ENCODE measurements at regions not wholly inside any gene's neighbourhood (a gene's known extent, or its start where the extent isn't known, plus 50 kb on each side); places are given as distances from the start of the nearest gene placed in this dataset.
A peak's percentile ranks its signal among the peaks of the same experiment; 100 is the strongest.

- 35% methylated on average over 3 of the region's 3 CpGs for WGBS
These were observed 92.3 kb upstream of the ZC3H12C start for GRCh38 chr11:110000850-110001249.

GRCh38 chr11:110003426-110003825, 89.8 kb upstream of the ZC3H12C start:
- Histone ChIP-seq H3K9me3 (no peaks in the 10 kb centered on the region), H3K36me3 (no peaks in the 10 kb centered on the region), H3K27me3 (no peaks in the 10 kb centered on the region), H3K27ac (replicated peaks in 1 of 4) (no peak overlapping the region), H3K4me3 (no peak overlapping the region), H3K4me1 (peaks cover 0 to 36% (median 31%) of the 10 kb centered on the region in 4 donors)
- DNase-seq (ENCODE audit: extremely low spot score) = no peak
- no peak for TF ChIP-seq CTCF (IDR thresholded peaks at IDR 0.05)
- no peak for TF ChIP-seq EP300 (IDR thresholded peaks at IDR 0.05)
- no peak for TF ChIP-seq POLR2AphosphoS5 (IDR thresholded peaks at IDR 0.05)
- no peak for TF ChIP-seq POLR2A (IDR thresholded peaks at IDR 0.05; ENCODE audit: low read depth)
- intact Hi-C loops (cut with DNase I) = no loop called here
- WGBS = 100% methylated on average over 3 of the region's 3 CpGs

More at GRCh38 chr11:110000850-110001249, 92.3 kb upstream of the ZC3H12C start:
- intact Hi-C loops (cut with DNase I) = no loop called here
- H3K36me3 ChIP-seq = no peaks in the 10 kb centered on the region
- no peak overlapping the region for H3K4me3 ChIP-seq
- H3K9me3 ChIP-seq = no peaks in the 10 kb centered on the region
- DNase-seq (ENCODE audit: extremely low spot score) = no peak
- H3K27ac ChIP-seq (replicated peaks in 1 of 4) = peak overlapping the region; percentile 58 to 79 (median 72)
- H3K4me1 ChIP-seq = peaks cover 0 to 40% (median 35%) of the 10 kb centered on the region in 4 donors
- no peaks in the 10 kb centered on the region for H3K27me3 ChIP-seq
- TF ChIP-seq POLR2A (IDR thresholded peaks at IDR 0.05; ENCODE audit: low read depth) (no peak), POLR2AphosphoS5 (IDR thresholded peaks at IDR 0.05) (no peak), EP300 (IDR thresholded peaks at IDR 0.05) (no peak), CTCF (IDR thresholded peaks at IDR 0.05) (no peak)

GRCh38 chr11:110011595-110011994, 81.6 kb upstream of the ZC3H12C start:
- Histone ChIP-seq H3K9me3 (peaks cover 0 to 13% (median 7%) of the 10 kb centered on the region in 4 donors), H3K4me1 (no peaks in the 10 kb centered on the region), H3K4me3 (no peak overlapping the region), H3K36me3 (no peaks in the 10 kb centered on the region), H3K27me3 (no peaks in the 10 kb centered on the region), H3K27ac (replicated peaks in 1 of 4) (no peak overlapping the region)
- DNase-seq (ENCODE audit: extremely low spot score) = no peak
- intact Hi-C loops (cut with DNase I) = no loop called here
- TF ChIP-seq POLR2A (IDR thresholded peaks at IDR 0.05; ENCODE audit: low read depth) = no peak
- TF ChIP-seq POLR2AphosphoS5 (IDR thresholded peaks at IDR 0.05) = no peak
- TF ChIP-seq CTCF (IDR thresholded peaks at IDR 0.05) = no peak
- TF ChIP-seq EP300 (IDR thresholded peaks at IDR 0.05) = no peak
- WGBS = 90% methylated on average over 1 of the region's 1 CpG

GRCh38 chr11:110015695-110016094, 77.5 kb upstream of the ZC3H12C start:
- Histone ChIP-seq H3K9me3 (peaks cover 0 to 9% (median 4%) of the 10 kb centered on the region in 4 donors), H3K4me1 (no peaks in the 10 kb centered on the region), H3K27me3 (no peaks in the 10 kb centered on the region), H3K36me3 (no peaks in the 10 kb centered on the region), H3K4me3 (no peak overlapping the region), H3K27ac (replicated peaks in 1 of 4) (no peak overlapping the region)
- no peak for DNase-seq (ENCODE audit: extremely low spot score)
- intact Hi-C loops (cut with DNase I) = no loop called here
- no peak for TF ChIP-seq CTCF (IDR thresholded peaks at IDR 0.05)
- TF ChIP-seq POLR2A (IDR thresholded peaks at IDR 0.05; ENCODE audit: low read depth) = no peak
- no peak for TF ChIP-seq POLR2AphosphoS5 (IDR thresholded peaks at IDR 0.05)
- TF ChIP-seq EP300 (IDR thresholded peaks at IDR 0.05) = no peak

GRCh38 chr11:110019675-110020074, 73.5 kb upstream of the ZC3H12C start:
- Histone ChIP-seq H3K27me3 (no peaks in the 10 kb centered on the region), H3K36me3 (no peaks in the 10 kb centered on the region), H3K4me3 (no peak overlapping the region), H3K27ac (replicated peaks in 1 of 4) (no peak overlapping the region), H3K4me1 (no peaks in the 10 kb centered on the region), H3K9me3 (no peaks in the 10 kb centered on the region)
- TF ChIP-seq POLR2AphosphoS5 (IDR thresholded peaks at IDR 0.05) = no peak
- TF ChIP-seq EP300 (IDR thresholded peaks at IDR 0.05) = no peak
- no peak for TF ChIP-seq CTCF (IDR thresholded peaks at IDR 0.05)
- no peak for TF ChIP-seq POLR2A (IDR thresholded peaks at IDR 0.05; ENCODE audit: low read depth)
- 74% methylated on average over 3 of the region's 3 CpGs for WGBS
- intact Hi-C loops (cut with DNase I) = no loop called here
- no peak for DNase-seq (ENCODE audit: extremely low spot score)

Data from esophagus muscularis mucosa (tissue), 4 donors.